ENCODE measurements at regions not wholly inside any gene's neighbourhood (a gene's known extent, or its start where the extent isn't known, plus 50 kb on each side); places are given as distances from the start of the nearest gene placed in this dataset.

- Mint-ChIP-seq H3K4me1 (ENCODE audit: unreplicated experiment) (no peaks in the 10 kb centered on the region), H3K9me3 (ENCODE audit: unreplicated experiment) (peaks cover 7% of the 10 kb centered on the region), H3K27ac (ENCODE audit: unreplicated experiment) (no peak overlapping the region), H3K4me3 (ENCODE audit: unreplicated experiment) (no peak overlapping the region), H3K27me3 (ENCODE audit: unreplicated experiment) (peaks cover 11% of the 10 kb centered on the region), H3K36me3 (ENCODE audit: unreplicated experiment) (no peaks in the 10 kb centered on the region)
- TF ChIP-seq CTCF (IDR thresholded peaks at IDR 0.05) = no peak
- no peak for DNase-seq (ENCODE audit: extremely low spot score, unreplicated experiment)
Measured at GRCh38 chr3:36011791-36012190, 368.5 kb upstream of the STAC start.

- no peaks in the 10 kb centered on the region for H3K4me1 Mint-ChIP-seq (ENCODE audit: unreplicated experiment)
- H3K9me3 Mint-ChIP-seq (ENCODE audit: unreplicated experiment) = peaks cover 6% of the 10 kb centered on the region
- TF ChIP-seq CTCF (IDR thresholded peaks at IDR 0.05) = no peak
- H3K4me3 Mint-ChIP-seq (ENCODE audit: unreplicated experiment) = no peak overlapping the region
- no peak overlapping the region for H3K27ac Mint-ChIP-seq (ENCODE audit: unreplicated experiment)
- H3K36me3 Mint-ChIP-seq (ENCODE audit: unreplicated experiment) = no peaks in the 10 kb centered on the region
- DNase-seq (ENCODE audit: extremely low spot score, unreplicated experiment) = no peak
- peaks cover 19% of the 10 kb centered on the region for H3K27me3 Mint-ChIP-seq (ENCODE audit: unreplicated experiment)
Measured at GRCh38 chr3:36013425-36013824, 366.9 kb upstream of the STAC start.

- Mint-ChIP-seq H3K4me1 (ENCODE audit: unreplicated experiment) (no peaks in the 10 kb centered on the region), H3K9me3 (ENCODE audit: unreplicated experiment) (peaks cover 4% of the 10 kb centered on the region), H3K27me3 (ENCODE audit: unreplicated experiment) (peaks cover 4% of the 10 kb centered on the region), H3K27ac (ENCODE audit: unreplicated experiment) (no peak overlapping the region), H3K4me3 (ENCODE audit: unreplicated experiment) (no peak overlapping the region), H3K36me3 (ENCODE audit: unreplicated experiment) (no peaks in the 10 kb centered on the region)
- no peak for TF ChIP-seq CTCF (IDR thresholded peaks at IDR 0.05)
- no peak for DNase-seq (ENCODE audit: extremely low spot score, unreplicated experiment)
Measured at GRCh38 chr3:36025232-36025631, 355.1 kb upstream of the STAC start.

DNA sequence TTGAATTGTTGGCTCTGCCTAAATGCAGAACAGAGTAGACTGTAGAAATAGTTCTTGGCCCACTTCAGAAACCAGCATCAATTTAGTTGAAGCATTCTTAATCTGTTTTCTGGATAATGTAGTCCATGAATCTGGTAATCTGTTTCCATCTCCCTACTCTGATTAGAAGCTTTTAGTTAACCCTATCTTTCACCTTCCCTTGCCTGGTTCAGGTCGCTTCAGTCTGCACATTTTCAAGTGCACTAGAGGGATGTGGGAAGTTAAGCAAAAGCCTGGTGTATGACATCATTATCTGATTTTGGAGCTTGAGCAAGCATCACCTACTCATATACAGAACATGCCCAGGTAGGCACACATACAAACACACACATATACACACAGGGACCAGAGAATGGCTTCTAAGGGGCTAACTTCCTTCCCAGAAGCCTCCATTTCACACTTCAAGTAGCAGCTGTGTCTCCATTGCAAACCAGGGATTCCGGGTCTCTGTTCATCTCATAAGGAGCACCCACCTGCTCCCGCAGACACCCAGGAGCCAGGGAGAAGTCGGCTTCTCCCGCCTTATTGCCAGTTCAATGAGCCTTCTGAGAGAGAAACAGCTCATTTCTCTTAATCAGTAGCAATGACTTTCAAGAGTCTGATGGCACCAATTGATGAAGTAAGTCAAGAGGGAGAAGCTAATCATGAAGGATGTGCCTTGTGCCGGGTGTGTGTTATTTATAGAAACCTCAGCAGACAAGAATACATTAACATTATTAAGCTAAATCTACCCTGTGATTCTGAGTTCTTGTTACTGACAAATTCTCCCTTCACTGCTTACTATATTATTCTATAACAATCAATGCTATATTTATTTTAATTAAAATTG, 347.9 kb upstream of the STAC start:
- Mint-ChIP-seq H3K4me1 (ENCODE audit: unreplicated experiment) (no peaks in the 10 kb centered on the region), H3K9me3 (ENCODE audit: unreplicated experiment) (peaks cover 23% of the 10 kb centered on the region), H3K4me3 (ENCODE audit: unreplicated experiment) (no peak overlapping the region), H3K36me3 (ENCODE audit: unreplicated experiment) (no peaks in the 10 kb centered on the region), H3K27me3 (ENCODE audit: unreplicated experiment) (no peaks in the 10 kb centered on the region), H3K27ac (ENCODE audit: unreplicated experiment) (no peak overlapping the region)
- no peak for DNase-seq (ENCODE audit: extremely low spot score, unreplicated experiment)
- no peak for TF ChIP-seq CTCF (IDR thresholded peaks at IDR 0.05)

GRCh38 chr3:36058404-36059030, 321.8 kb upstream of the STAC start:
- Mint-ChIP-seq H3K27ac (ENCODE audit: unreplicated experiment) (no peak overlapping the region), H3K4me1 (ENCODE audit: unreplicated experiment) (no peaks in the 10 kb centered on the region), H3K9me3 (ENCODE audit: unreplicated experiment) (no peaks in the 10 kb centered on the region), H3K27me3 (ENCODE audit: unreplicated experiment) (no peaks in the 10 kb centered on the region), H3K36me3 (ENCODE audit: unreplicated experiment) (no peaks in the 10 kb centered on the region), H3K4me3 (ENCODE audit: unreplicated experiment) (no peak overlapping the region)
- TF ChIP-seq CTCF (IDR thresholded peaks at IDR 0.05) = no peak
- DNase-seq (ENCODE audit: extremely low spot score, unreplicated experiment) = no peak
